HG02678 (cell line): ENCODE measurements at regions not wholly inside any gene's neighbourhood (a gene's known extent, or its start where the extent isn't known, plus 50 kb on each side); places are given as distances from the start of the nearest gene placed in this dataset.

Experiments
- ATAC-seq: cut with Tn5 transposase; IDR thresholded peaks from one replicate; pipeline ENCODE4 v1.9.1; 2021; ENCODE audit warnings: mild to moderate bottlenecking, moderate library complexity; ENCODE audit not compliant: unreplicated experiment

DNA sequence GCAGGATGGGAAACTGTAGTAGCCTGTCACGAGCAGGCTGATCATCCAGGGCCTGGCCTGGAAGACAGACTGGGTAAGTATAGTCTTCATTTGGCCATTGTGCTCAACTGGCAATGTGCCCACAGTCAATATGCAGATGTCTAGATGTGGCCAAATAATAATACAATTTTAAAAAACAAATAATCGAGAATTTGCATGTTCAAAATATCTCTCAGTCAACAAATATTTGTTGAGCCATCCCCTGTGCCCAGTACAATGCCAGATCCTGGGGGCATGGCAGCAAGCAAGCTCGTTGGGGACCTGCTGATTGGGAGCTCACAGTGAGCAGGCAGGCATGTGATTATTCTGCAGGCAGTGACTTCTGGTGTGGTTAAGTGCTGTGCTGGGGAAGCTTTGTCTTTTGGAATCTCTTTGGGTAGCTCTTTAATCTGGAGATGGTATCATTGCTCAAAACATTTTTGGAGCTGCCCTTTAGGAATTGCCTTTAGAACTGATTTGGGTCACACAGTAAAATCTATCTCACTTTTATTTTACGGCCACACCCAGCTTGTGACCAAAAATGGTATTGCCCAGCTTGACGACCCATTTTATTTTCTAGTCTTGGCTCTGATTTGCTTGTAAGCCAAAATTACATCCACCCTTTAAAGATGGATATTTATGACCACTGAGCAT lies 92.2 kb downstream of the PLCE1 start:
- ATAC-seq, result no peak

DNA sequence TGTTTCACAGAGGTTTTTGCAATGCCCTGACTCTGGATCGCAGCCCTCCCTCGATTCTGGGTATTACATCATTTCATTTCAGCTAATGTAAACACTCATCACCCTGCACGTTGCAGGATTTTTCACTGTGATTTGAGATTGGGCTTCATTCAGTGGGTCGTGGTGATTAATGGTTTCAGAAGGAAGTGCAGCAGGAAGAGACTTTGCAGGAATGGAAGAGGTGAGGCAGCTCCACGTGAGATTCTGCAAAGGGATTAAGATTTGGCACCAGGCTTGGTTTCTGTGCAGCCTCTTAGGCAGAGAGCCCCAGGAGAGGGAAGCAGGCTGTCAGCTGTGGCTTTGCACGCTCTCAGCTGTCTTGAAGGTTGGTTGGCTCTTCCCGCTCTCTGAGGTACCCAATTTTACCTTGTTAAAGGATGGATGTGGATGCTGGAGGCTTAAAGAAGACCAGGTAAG lies 95.2 kb downstream of the PLCE1 start:
- ATAC-seq, result no peak

DNA sequence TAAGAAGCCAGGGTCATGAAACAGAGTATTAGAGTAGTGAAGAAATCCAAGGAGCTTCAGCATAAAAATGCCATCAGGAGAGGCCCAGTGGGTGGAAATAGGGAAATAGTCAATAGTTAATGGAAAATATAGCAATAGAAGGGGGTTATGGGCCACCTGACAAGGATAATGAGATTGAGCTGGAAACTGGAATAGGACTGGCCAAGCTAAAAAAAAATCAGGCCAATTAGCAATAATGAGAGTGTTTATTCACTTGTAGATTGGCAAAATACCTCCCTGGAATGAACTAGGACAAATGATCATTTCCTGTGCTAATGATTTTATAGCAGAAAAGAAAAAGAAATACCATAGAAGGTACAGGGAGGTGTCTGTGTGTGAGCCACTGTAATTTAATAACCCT lies 97.9 kb downstream of the PLCE1 start:
- ATAC-seq, result no peak

- ATAC-seq, result no peak
These were observed 99.1 kb downstream of the PLCE1 start for GRCh38 chr10:94092848-94093247.

GRCh38 chr10:94093286-94093905 lies 99.7 kb downstream of the PLCE1 start:
- ATAC-seq, result no peak

GRCh38 chr10:94094540-94094939 lies 100.8 kb downstream of the PLCE1 start:
- ATAC-seq, result no peak

- ATAC-seq, result no peak
These were observed 103.9 kb downstream of the PLCE1 start for GRCh38 chr10:94097656-94098055.

DNA sequence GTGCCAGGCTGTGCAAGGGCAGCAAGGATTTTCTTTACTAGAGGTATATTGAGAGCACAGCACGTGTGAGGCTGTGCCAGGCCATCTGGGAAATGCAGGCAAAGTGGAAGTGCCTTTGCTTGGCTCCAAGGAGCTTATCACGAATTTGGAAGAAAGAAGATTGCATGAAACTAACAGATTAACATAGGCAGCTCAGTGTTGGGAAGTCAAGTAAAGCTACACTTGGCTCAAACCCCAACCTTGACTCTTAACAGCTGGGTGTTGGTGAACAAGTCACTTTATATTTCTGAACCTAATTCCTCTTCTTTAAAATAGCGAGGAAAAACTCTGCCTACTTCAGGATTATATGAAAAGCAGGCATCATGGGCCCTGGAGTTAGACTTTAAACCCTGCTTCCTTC lies 105.2 kb downstream of the PLCE1 start:
- no peak for ATAC-seq

GRCh38 chr10:94101894-94102293 lies 108.2 kb downstream of the PLCE1 start:
- ATAC-seq, result no peak

- ATAC-seq, result no peak
These were observed 108.7 kb downstream of the PLCE1 start for GRCh38 chr10:94102436-94102835.

DNA sequence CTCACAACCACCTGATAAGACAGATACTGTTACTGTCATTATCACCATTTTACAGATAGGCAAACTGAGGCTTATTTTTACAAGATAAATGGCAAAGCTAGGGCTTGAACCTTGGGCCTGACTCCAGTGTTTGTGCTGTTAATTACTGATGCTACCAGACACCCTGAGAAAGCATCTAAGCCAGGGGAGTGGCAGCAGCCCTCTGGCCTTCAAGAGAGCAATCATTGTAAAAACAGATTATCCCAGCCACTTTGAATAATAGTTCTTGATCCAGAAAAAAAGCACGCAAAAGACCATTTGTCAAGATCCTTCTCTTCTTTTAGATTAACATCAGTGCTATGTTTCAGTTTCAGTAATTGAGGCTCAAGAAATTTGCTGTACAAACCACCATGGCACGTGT lies 109.5 kb downstream of the PLCE1 start:
- no peak for ATAC-seq

GRCh38 chr10:94103801-94104221 lies 110.1 kb downstream of the PLCE1 start:
- no peak for ATAC-seq

DNA sequence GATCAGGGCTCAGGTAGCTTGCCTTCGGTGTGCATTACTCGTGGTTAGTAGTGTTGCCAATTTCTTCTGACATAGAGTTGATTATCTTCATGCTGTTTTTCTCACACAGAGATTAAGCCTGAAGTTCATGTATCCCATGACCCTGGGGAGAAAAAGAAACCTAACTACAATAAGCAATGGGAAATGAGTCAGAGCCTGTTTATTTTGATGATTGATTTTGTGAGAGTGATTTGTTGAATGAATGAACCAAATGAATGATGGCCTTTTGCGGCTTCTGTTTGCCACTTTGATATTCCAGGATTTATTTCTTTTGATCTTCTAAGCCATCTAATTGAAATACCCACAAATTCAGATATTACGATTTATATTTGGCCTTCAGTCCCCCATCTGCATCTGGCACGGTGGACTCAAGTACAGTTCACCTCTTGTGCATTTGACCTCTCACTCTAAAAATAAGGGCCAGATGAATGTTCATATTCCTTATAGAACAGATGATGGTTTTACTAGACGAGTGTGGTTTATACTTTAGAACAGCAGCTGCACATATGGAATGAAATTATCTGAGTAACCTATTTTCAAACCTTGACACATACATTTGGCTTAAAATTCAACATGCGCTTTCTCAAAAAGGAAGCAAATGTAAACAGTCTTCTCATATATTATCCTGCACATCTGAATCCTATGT lies 110.7 kb downstream of the PLCE1 start:
- no peak for ATAC-seq

- no peak for ATAC-seq
These were observed 111.5 kb downstream of the PLCE1 start for GRCh38 chr10:94105226-94105625.

DNA sequence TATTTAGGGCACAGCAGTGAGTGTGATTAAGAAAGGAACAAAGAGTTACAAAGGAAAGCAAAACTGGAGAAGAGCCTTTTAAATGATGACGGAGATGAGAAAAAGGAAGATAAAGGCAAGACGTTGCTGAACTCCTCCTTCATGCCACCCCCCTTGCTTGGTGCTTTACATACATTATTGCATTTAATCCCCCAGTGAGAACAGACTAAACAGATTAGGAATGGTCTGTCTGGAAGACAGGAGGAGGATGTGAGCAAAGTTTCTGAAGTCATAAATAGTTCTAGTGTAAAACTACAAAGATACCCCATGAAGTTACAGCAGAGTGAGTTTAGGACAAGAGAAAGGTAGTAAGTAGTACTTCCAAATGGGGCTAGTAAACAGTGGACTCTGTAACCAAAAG lies 113.5 kb downstream of the PLCE1 start:
- no peak for ATAC-seq

GRCh38 chr10:94108200-94108599 lies 114.5 kb downstream of the PLCE1 start:
- no peak for ATAC-seq

- ATAC-seq, result no peak
These were observed 117.6 kb downstream of the PLCE1 start for GRCh38 chr10:94111367-94111766.

GRCh38 chr10:94112321-94112720 lies 118.6 kb downstream of the PLCE1 start:
- no peak for ATAC-seq

DNA sequence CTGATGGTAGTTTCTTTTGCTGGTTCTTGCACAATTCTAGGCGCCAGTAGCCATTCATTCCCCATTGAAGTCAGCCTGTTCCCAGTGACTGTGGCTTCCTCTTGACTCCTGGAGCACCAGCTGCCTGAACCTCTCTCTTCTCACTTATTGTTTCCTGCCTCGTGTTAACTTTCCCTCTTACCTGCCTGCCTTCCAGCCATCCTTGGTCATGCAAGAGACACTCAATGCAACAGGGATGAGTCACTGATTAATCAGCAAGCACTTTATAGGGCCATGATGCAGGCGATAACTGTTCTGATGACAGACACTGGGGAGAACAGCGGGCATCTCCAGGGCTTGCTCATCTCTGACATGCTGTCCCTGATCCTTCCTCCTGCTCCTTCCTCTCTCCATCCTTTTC lies 122.0 kb downstream of the PLCE1 start:
- no peak for ATAC-seq

GRCh38 chr10:94116848-94117247 lies 123.1 kb downstream of the PLCE1 start:
- no peak for ATAC-seq

GRCh38 chr10:94122211-94122610 lies 128.5 kb downstream of the PLCE1 start:
- ATAC-seq, result no peak
